B cell (primary cell): ENCODE measurements at regions not wholly inside any gene's neighbourhood (a gene's known extent, or its start where the extent isn't known, plus 50 kb on each side); places are given as distances from the start of the nearest gene placed in this dataset.

Source experiments
- ATAC-seq: fragments of 200-7000 bp; cut with Tn5 transposase; one replicate; pipeline ENCODE4 v1.10.0; 2021; ENCODE audit warnings: low read depth, mild to moderate bottlenecking, moderate number of reproducible peaks, moderate library complexity
- CTCF ChIA-PET: fragments of 350-600 bp; sonication (Branson Sonifier 250); formaldehyde crosslinking; loops from one replicate; lab custom pipeline; 2021; ENCODE audit warnings: antibody characterized with exemption, inconsistent platforms; lab: Charles Lee
- POLR2A ChIA-PET: fragments of 350-600 bp; sonication (Branson Sonifier 250); formaldehyde crosslinking; loops from one replicate; lab custom pipeline; 2021; ENCODE audit warnings: antibody characterized with exemption; lab: Charles Lee
- DNase-seq: peaks from one replicate; pipeline ENCODE4 v3.0.0; 2013
- H2AFZ ChIP-seq: 2 replicates; pipeline ENCODE4 v1.6.1; 2012; ENCODE audit warnings: mild to moderate bottlenecking, low read depth, low read length; ENCODE audit not compliant: insufficient read depth, poor library complexity, severe bottlenecking
- H3K27ac ChIP-seq, 2 donors: 1 replicate in 1 of 2; 2 replicates in 1 of 2; pipeline ENCODE4 v1.5.1; 2012 to 2013; ENCODE audit warnings: low read length in 2 of 2, mild to moderate bottlenecking in 2 of 2, moderate library complexity in 1 of 2
- H3K27me3 ChIP-seq, 4 experiments: fragments of 200-600 bp in 1 of 4; sonication (generic) in 1 of 4; replicated peaks in 1 of 4; 1 replicate in 2 of 4; 2 replicates in 2 of 4; pipeline versions ENCODE4 v1.6.1 to v1.7.0; 2013 to 2016; ENCODE audit warnings: low read length in 3 of 4, mild to moderate bottlenecking in 2 of 4, mixed read lengths in 1 of 4, moderate library complexity in 1 of 4; ENCODE audit not compliant: insufficient read depth in 4 of 4, control insufficient read depth in 3 of 4; ENCODE audit errors: control extremely low read depth in 1 of 4
- H3K36me3 ChIP-seq, 2 experiments: replicated peaks in 1 of 2; 1 replicate in 1 of 2; 2 replicates in 1 of 2; pipeline versions ENCODE4 v1.6.1 to v1.7.1; 2013; ENCODE audit warnings: low read length in 1 of 2; ENCODE audit not compliant: insufficient read depth in 2 of 2, control insufficient read depth in 1 of 2; ENCODE audit errors: control extremely low read depth in 1 of 2, extremely low read depth in 1 of 2
- H3K4me1 ChIP-seq, 2 donors: fragments of 200-600 bp in 1 of 2; sonication (generic) in 1 of 2; 1 replicate in 1 of 2; 2 replicates in 1 of 2; pipeline versions ENCODE4 v1.5.1 to v1.6.1; 2013 to 2017; ENCODE audit warnings: low read length in 2 of 2; ENCODE audit not compliant: control insufficient read depth in 2 of 2, insufficient read depth in 2 of 2
- H3K4me2 ChIP-seq: replicated peaks from 2 replicates; pipeline ENCODE3; 2012; ENCODE audit warnings: mild to moderate bottlenecking, low read depth, low read length; ENCODE audit not compliant: poor library complexity, severe bottlenecking
- H3K4me3 ChIP-seq, 5 experiments: fragments of 200-600 bp in 1 of 5; sonication (generic) in 1 of 5; 1 replicate in 3 of 5; 2 replicates in 2 of 5; pipeline versions ENCODE4 v1.5.1 to v1.7.0; 2011 to 2016; ENCODE audit warnings: low read length in 4 of 5, mild to moderate bottlenecking in 4 of 5, low read depth in 2 of 5, control low read depth in 1 of 5, moderate library complexity in 1 of 5; ENCODE audit not compliant: insufficient read depth in 1 of 5; ENCODE audit errors: control extremely low read depth in 1 of 5, extremely low read depth in 1 of 5
- H3K79me2 ChIP-seq: fragments of 200-600 bp; sonication (generic); one replicate; pipeline ENCODE4 v1.6.0; 2016; ENCODE audit warnings: low read length; ENCODE audit not compliant: control insufficient read depth, insufficient read depth
- H3K9ac ChIP-seq: fragments of 200-600 bp; sonication (generic); 2 replicates; pipeline ENCODE4 v1.6.1; 2017; ENCODE audit warnings: mild to moderate bottlenecking, low read length, moderate library complexity
- H3K9me3 ChIP-seq, 3 donors: one replicate each; pipeline versions ENCODE4 v1.6.1 to v1.7.1; 2013; ENCODE audit warnings: low read length in 2 of 3; ENCODE audit not compliant: control insufficient read depth in 2 of 3, insufficient read depth in 1 of 3; ENCODE audit errors: control extremely low read depth in 1 of 3
- H4K20me1 ChIP-seq: 2 replicates; pipeline ENCODE4 v1.6.0; 2012; ENCODE audit warnings: mild to moderate bottlenecking, low read length; ENCODE audit not compliant: insufficient read depth, control insufficient read depth, poor library complexity, severe bottlenecking
- H3K27ac Mint-ChIP-seq: one replicate; pipeline ENCODE4 v1.8.0; 2021; ENCODE audit warnings: mixed read lengths
- H3K27me3 Mint-ChIP-seq: one replicate; pipeline ENCODE4 v1.8.0; 2021; ENCODE audit warnings: mixed read lengths
- H3K4me1 Mint-ChIP-seq: one replicate; pipeline ENCODE4 v1.8.0; 2021; ENCODE audit warnings: mixed read lengths
- H3K4me3 Mint-ChIP-seq: one replicate; pipeline ENCODE4 v1.8.0; 2021; ENCODE audit warnings: mixed read lengths
- H3K9me3 Mint-ChIP-seq: one replicate; pipeline ENCODE4 v1.8.0; 2022; ENCODE audit warnings: mixed read lengths; ENCODE audit not compliant: insufficient read depth
- CTCF ChIP-seq: fragments of 200-600 bp; IDR thresholded peaks from one replicate; pipeline ENCODE4 v1.8.0; 2022; ENCODE audit warnings: antibody characterized with exemption, mild to moderate bottlenecking
- EZH2 ChIP-seq: IDR thresholded peaks from 2 replicates; pipeline ENCODE4 v1.6.1; 2012; ENCODE audit warnings: borderline replicate concordance, low read depth, mild to moderate bottlenecking, moderate library complexity, low read length; ENCODE audit not compliant: insufficient read depth, poor library complexity, severe bottlenecking
- WGBS: methylation state at CpG from one replicate; pipeline ENCODE4 v1.1.5; 2013; ENCODE audit warnings: missing lambda C conversion rate; ENCODE audit not compliant: insufficient coverage; 5-methylcytosine and 5-hydroxymethylcytosine counted together
- intact Hi-C: fragments of 100-400 bp; cut with micrococcal nuclease; formaldehyde crosslinking; loops from one replicate; pipeline ENCODE4 v1.10.0; 2022

GRCh38 chr12:27869567-27869966 lies 89.5 kb upstream of the MANSC4 start:
- H3K4me3 ChIP-seq = no peak overlapping the region
- no peak overlapping the region for H3K4me3 Mint-ChIP-seq
- H3K36me3 ChIP-seq = no peaks in the 10 kb centered on the region
- H4K20me1 ChIP-seq = no peaks in the 10 kb centered on the region
- H3K27me3 ChIP-seq = no peaks in the 10 kb centered on the region
- no peaks in the 10 kb centered on the region for H3K4me1 Mint-ChIP-seq
- ChIA-PET CTCF (no interaction called here), POLR2A (no interaction called here)
- intact Hi-C loops = no loop called here
- H3K9ac ChIP-seq = no peak overlapping the region
- H3K79me2 ChIP-seq = no peaks in the 10 kb centered on the region
- DNase-seq = no peak
- no peak overlapping the region for H2AFZ ChIP-seq
- TF ChIP-seq CTCF (no peak), EZH2 (no peak)
- H3K4me2 ChIP-seq = no peak overlapping the region
- H3K9me3 ChIP-seq = peaks cover 0 to 7% (median 0%) of the 10 kb centered on the region in 3 donors
- no peak overlapping the region for H3K27ac Mint-ChIP-seq
- H3K27ac ChIP-seq = no peak overlapping the region
- no peak for ATAC-seq
- H3K9me3 Mint-ChIP-seq = no peaks in the 10 kb centered on the region
- WGBS = 98% methylated on average over 6 of the region's 12 CpGs
- no peaks in the 10 kb centered on the region for H3K4me1 ChIP-seq
- no peaks in the 10 kb centered on the region for H3K27me3 Mint-ChIP-seq

- CTCF ChIA-PET = no interaction called here
- Mint-ChIP-seq H3K9me3 (no peaks in the 10 kb centered on the region), H3K4me1 (no peaks in the 10 kb centered on the region)
Measured at GRCh38 chr12:27868139-27868538, 88.1 kb upstream of the MANSC4 start.

More at GRCh38 chr12:27868139-27868538, 88.1 kb upstream of the MANSC4 start:
- ATAC-seq (no peak), DNase-seq (no peak)
- no peak overlapping the region for H3K9ac ChIP-seq
- no peaks in the 10 kb centered on the region for H3K4me1 ChIP-seq
- H3K27me3 ChIP-seq = no peaks in the 10 kb centered on the region
- TF ChIP-seq CTCF (no peak), EZH2 (no peak)
- no peaks in the 10 kb centered on the region for H3K36me3 ChIP-seq
- H3K4me2 ChIP-seq = no peak overlapping the region
- Mint-ChIP-seq H3K27me3 (no peaks in the 10 kb centered on the region), H3K4me3 (no peak overlapping the region), H3K27ac (no peak overlapping the region)
- peaks cover 0 to under 1% (median 0%) of the 10 kb centered on the region in 3 donors for H3K9me3 ChIP-seq
- no peak overlapping the region for H3K4me3 ChIP-seq
- H4K20me1 ChIP-seq = no peaks in the 10 kb centered on the region
- H3K79me2 ChIP-seq = no peaks in the 10 kb centered on the region
- POLR2A ChIA-PET = no interaction called here
- WGBS = 100% methylated on average over 1 of the region's 1 CpG
- no peak overlapping the region for H3K27ac ChIP-seq
- H2AFZ ChIP-seq = no peak overlapping the region
- intact Hi-C loops = no loop called here
